ENCODE measurements at regions not wholly inside any gene's neighbourhood (a gene's known extent, or its start where the extent isn't known, plus 50 kb on each side); places are given as distances from the start of the nearest gene placed in this dataset.

DNA sequence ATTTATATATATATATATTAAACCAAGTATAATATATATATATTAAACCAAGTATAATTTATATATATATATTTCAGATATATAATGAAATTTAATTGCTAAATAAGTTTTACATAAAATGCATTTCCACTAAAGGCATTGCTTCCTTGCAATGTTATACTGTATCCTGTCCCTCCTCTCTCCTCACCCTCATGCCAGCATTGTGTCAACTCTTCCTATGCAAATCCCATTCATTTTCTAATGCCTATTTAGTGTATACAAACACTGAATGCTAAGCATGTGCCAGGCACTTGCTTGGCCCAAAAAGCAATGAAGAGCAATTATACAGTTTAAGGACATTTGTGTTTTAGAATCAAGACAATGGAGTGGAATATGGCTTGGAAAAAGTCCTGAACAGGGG, 71.7 kb upstream of the PRMT6 start:
- TF ChIP-seq EGR1 (IDR thresholded peaks at IDR 0.05; ENCODE audit: low read depth in 2 of 2) = no peak
- no peak for TF ChIP-seq HNF4A (conservative IDR thresholded peaks at IDR 0.05)
- TF ChIP-seq YY1 (IDR thresholded peaks at IDR 0.05) = no peak
- TF ChIP-seq RXRA (IDR thresholded peaks at IDR 0.05) = no peak
- no peak for TF ChIP-seq FOXA2 (IDR thresholded peaks at IDR 0.05)
- H3K4me1 ChIP-seq (ENCODE audit: control insufficient read depth in 4 of 4, insufficient read depth in 4 of 4, low read length in 3 of 4) = no peaks in the 10 kb centered on the region
- H3K4me3 ChIP-seq (ENCODE audit: low read depth in 1 of 3, low read length in 3 of 3) = no peak overlapping the region
- H3K9ac ChIP-seq (ENCODE audit: low read depth in 1 of 2, low read length in 2 of 2) = no peak overlapping the region
- H3K27me3 ChIP-seq (ENCODE audit: control insufficient read depth in 4 of 4, insufficient read depth in 4 of 4, low read length in 3 of 4) = peaks cover 0 to 5% (median 0%) of the 10 kb centered on the region in 4 donors
- no peak overlapping the region for H3K27ac ChIP-seq (ENCODE audit: low read depth in 1 of 2, low read length in 2 of 2)
- no peaks in the 10 kb centered on the region for H3K36me3 ChIP-seq (ENCODE audit: control insufficient read depth in 4 of 4, insufficient read depth in 3 of 4, low read depth in 1 of 4, low read length in 3 of 4)
- no peak for DNase-seq (ENCODE audit: low spot score)
- H3K9me3 ChIP-seq (ENCODE audit: control insufficient read depth in 4 of 4, low read length in 3 of 4) = no peaks in the 10 kb centered on the region

GRCh38 chr1:106986603-106987002, 69.9 kb upstream of the PRMT6 start:
- no peak overlapping the region for H3K9ac ChIP-seq (ENCODE audit: low read depth in 1 of 2, low read length in 2 of 2)
- no peak overlapping the region for H3K27ac ChIP-seq (ENCODE audit: low read depth in 1 of 2, low read length in 2 of 2)
- TF ChIP-seq, protein P1, sequence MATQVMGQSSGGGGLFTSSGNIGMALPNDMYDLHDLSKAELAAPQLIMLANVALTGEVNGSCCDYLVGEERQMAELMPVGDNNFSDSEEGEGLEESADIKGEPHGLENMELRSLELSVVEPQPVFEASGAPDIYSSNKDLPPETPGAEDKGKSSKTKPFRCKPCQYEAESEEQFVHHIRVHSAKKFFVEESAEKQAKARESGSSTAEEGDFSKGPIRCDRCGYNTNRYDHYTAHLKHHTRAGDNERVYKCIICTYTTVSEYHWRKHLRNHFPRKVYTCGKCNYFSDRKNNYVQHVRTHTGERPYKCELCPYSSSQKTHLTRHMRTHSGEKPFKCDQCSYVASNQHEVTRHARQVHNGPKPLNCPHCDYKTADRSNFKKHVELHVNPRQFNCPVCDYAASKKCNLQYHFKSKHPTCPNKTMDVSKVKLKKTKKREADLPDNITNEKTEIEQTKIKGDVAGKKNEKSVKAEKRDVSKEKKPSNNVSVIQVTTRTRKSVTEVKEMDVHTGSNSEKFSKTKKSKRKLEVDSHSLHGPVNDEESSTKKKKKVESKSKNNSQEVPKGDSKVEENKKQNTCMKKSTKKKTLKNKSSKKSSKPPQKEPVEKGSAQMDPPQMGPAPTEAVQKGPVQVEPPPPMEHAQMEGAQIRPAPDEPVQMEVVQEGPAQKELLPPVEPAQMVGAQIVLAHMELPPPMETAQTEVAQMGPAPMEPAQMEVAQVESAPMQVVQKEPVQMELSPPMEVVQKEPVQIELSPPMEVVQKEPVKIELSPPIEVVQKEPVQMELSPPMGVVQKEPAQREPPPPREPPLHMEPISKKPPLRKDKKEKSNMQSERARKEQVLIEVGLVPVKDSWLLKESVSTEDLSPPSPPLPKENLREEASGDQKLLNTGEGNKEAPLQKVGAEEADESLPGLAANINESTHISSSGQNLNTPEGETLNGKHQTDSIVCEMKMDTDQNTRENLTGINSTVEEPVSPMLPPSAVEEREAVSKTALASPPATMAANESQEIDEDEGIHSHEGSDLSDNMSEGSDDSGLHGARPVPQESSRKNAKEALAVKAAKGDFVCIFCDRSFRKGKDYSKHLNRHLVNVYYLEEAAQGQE (IDR thresholded peaks at IDR 0.05) = no peak
- TF ChIP-seq SP1 (IDR thresholded peaks at IDR 0.05) (no peak), HNF4A (conservative IDR thresholded peaks at IDR 0.05) (no peak), FOXA1 (IDR thresholded peaks at IDR 0.05) (no peak), RXRA (IDR thresholded peaks at IDR 0.05) (no peak), CTCF (IDR thresholded peaks at IDR 0.05; ENCODE audit: low read depth, low read length, missing input control) (no peak), EGR1 (IDR thresholded peaks at IDR 0.05; ENCODE audit: low read depth in 2 of 2) (no peak), ATF3 (IDR thresholded peaks at IDR 0.05) (no peak), MAX (IDR thresholded peaks at IDR 0.05) (no peak), JUND (IDR thresholded peaks at IDR 0.05) (no peak), NR2F2 (IDR thresholded peaks at IDR 0.05) (no peak), GABPA (IDR thresholded peaks at IDR 0.05 in 1 of 2, conservative IDR thresholded peaks at IDR 0.05 in 1 of 2) (no peak), TAF1 (conservative IDR thresholded peaks at IDR 0.05) (no peak), YY1 (IDR thresholded peaks at IDR 0.05) (no peak), FOXA2 (IDR thresholded peaks at IDR 0.05) (no peak)
- TF ChIP-seq, protein P2, sequence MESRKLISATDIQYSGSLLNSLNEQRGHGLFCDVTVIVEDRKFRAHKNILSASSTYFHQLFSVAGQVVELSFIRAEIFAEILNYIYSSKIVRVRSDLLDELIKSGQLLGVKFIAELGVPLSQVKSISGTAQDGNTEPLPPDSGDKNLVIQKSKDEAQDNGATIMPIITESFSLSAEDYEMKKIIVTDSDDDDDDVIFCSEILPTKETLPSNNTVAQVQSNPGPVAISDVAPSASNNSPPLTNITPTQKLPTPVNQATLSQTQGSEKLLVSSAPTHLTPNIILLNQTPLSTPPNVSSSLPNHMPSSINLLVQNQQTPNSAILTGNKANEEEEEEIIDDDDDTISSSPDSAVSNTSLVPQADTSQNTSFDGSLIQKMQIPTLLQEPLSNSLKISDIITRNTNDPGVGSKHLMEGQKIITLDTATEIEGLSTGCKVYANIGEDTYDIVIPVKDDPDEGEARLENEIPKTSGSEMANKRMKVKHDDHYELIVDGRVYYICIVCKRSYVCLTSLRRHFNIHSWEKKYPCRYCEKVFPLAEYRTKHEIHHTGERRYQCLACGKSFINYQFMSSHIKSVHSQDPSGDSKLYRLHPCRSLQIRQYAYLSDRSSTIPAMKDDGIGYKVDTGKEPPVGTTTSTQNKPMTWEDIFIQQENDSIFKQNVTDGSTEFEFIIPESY (IDR thresholded peaks at IDR 0.05) = no peak
- H3K36me3 ChIP-seq (ENCODE audit: control insufficient read depth in 4 of 4, insufficient read depth in 3 of 4, low read depth in 1 of 4, low read length in 3 of 4) = no peaks in the 10 kb centered on the region
- H3K27me3 ChIP-seq (ENCODE audit: control insufficient read depth in 4 of 4, insufficient read depth in 4 of 4, low read length in 3 of 4) = peaks cover 0 to 4% (median 0%) of the 10 kb centered on the region in 4 donors
- H3K9me3 ChIP-seq (ENCODE audit: control insufficient read depth in 4 of 4, low read length in 3 of 4) = no peaks in the 10 kb centered on the region
- no peaks in the 10 kb centered on the region for H3K4me1 ChIP-seq (ENCODE audit: control insufficient read depth in 4 of 4, insufficient read depth in 4 of 4, low read length in 3 of 4)
- no peak overlapping the region for H3K4me3 ChIP-seq (ENCODE audit: low read depth in 1 of 3, low read length in 3 of 3)
- DNase-seq (ENCODE audit: low spot score) = no peak

Data from liver (tissue), 7 donors.